Omental fat pad (tissue), 3 donors: ENCODE measurements at regions not wholly inside any gene's neighbourhood (a gene's known extent, or its start where the extent isn't known, plus 50 kb on each side); places are given as distances from the start of the nearest gene placed in this dataset.

Source experiments
- ATAC-seq: fragments of 150-250 bp; one replicate; pipeline ENCODE4 v1.9.1; 2016; ENCODE audit warnings: mild to moderate bottlenecking, moderate library complexity; ENCODE audit not compliant: low FRiP score
- DNase-seq: peaks from one replicate; pipeline ENCODE4 v3.0.0-alpha.2; 2019; ENCODE audit warnings: low spot score
- TF ChIP-seq, protein P1 (sequence below), 3 donors: fragments of 450-650 bp; IDR thresholded peaks; one replicate each; pipeline ENCODE4 v1.5.1; 2016 to 2017; ENCODE audit warnings: antibody characterized with exemption in 3 of 3, mild to moderate bottlenecking in 3 of 3, moderate library complexity in 2 of 3

DNA sequence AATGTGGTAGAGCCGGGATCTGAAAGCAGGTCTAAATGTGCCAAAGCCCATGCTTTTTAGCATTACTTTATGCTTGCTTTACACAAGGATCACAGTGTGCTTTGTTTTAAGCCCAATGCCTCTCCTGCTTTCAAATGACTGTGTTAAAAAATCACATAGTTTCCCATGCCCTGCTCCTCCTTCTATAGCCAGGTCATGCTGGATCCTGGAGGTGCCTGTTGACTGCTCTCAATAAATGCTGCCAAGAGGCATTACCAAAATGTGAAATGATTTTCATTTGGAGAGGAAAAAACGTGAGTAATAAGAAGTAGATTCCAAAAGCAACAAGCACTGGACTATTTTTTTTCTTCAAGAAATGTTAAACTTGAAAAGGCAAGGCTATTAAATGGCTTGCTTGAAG is 420.7 kb upstream of the USP24 start:
- TF ChIP-seq, protein P1, sequence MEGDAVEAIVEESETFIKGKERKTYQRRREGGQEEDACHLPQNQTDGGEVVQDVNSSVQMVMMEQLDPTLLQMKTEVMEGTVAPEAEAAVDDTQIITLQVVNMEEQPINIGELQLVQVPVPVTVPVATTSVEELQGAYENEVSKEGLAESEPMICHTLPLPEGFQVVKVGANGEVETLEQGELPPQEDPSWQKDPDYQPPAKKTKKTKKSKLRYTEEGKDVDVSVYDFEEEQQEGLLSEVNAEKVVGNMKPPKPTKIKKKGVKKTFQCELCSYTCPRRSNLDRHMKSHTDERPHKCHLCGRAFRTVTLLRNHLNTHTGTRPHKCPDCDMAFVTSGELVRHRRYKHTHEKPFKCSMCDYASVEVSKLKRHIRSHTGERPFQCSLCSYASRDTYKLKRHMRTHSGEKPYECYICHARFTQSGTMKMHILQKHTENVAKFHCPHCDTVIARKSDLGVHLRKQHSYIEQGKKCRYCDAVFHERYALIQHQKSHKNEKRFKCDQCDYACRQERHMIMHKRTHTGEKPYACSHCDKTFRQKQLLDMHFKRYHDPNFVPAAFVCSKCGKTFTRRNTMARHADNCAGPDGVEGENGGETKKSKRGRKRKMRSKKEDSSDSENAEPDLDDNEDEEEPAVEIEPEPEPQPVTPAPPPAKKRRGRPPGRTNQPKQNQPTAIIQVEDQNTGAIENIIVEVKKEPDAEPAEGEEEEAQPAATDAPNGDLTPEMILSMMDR (IDR thresholded peaks at IDR 0.05) = no peak
- no peak for DNase-seq
- ATAC-seq = no peak

DNA sequence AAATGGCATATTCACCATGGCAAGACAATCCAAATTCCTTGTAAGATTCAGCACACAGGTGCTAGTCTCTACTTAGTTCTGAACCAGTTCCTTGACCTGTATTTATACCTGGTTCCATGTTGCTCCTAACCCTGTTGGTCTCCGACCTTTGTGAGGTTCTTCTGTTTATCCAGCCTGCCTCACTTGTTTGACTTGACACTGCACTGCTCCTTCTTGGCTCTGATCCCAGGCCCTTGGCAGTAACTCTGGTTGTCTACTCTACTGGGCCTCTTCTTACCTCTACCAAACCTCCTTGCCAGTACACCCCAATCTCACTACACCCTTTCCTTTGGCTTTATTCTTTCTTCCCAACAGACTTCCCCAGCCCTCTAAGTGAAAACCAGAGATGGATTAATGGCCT is 419.4 kb upstream of the USP24 start:
- ATAC-seq (no peak), DNase-seq (no peak)
- TF ChIP-seq, protein P1 (IDR thresholded peaks at IDR 0.05) = no peak

DNA sequence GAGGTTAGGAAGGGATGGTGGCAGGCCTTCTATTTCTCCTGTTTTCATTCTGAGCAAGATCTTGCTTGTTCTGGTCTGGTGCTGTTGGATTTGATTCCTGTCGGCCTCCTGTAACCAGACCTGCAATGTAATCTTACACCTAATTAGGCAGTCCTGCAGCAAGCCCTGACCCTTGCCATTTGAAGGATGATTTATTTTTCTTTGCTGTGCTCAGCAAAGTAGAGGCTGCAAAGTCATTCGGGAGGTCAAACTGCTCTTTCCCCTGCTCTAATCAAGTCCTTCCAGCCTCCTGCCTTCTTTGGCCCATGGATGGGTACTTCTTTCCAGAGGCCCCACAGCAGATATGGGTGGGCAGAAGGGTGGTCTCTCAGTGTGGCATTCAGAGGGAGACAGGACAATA is 417.7 kb upstream of the USP24 start:
- no peak for DNase-seq
- TF ChIP-seq, protein P1 (IDR thresholded peaks at IDR 0.05) = no peak
- ATAC-seq = no peak

DNA sequence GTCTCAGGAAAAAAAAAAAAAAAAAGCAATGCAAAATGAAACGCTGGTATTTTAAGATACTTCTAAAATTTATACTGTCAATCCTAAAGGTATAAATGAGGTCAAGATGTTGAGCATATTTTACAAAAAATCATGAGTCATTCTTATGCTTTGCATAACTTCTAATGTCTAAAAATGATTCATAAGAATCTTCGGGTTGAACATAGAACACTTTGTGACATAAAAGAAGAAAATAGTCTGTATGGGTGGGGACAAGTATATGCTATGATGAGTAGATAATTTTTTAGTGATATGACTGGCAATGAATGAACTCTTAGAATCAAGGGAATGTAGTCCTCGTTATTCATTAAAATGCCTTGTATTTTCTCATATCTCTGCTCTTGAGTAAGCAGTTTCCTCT is 416.9 kb upstream of the USP24 start:
- DNase-seq = no peak
- ATAC-seq = peak; percentile 79
- TF ChIP-seq, protein P1 (IDR thresholded peaks at IDR 0.05) = no peak

DNA sequence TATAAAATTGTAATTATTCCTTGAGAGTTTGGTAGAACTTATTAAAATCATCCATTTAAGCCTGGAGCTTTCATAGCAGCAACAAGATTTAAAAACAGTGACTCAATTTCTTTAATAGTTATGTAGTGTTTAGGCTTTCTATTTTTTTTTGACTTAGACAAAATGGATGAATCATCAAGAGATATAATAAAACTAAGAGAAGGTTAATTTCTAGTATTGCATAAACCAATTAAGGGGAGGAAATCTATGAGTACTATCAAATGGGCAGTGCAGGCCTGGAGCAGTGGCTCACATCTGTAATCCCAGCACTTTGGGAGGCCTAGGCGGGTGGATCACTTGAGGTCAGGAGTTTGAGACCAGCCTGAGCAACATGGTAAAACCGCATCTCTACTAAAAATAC is 416.3 kb upstream of the USP24 start:
- TF ChIP-seq, protein P1 (IDR thresholded peaks at IDR 0.05) = no peak
- peak; percentile 62 for ATAC-seq
- DNase-seq = no peak

DNA sequence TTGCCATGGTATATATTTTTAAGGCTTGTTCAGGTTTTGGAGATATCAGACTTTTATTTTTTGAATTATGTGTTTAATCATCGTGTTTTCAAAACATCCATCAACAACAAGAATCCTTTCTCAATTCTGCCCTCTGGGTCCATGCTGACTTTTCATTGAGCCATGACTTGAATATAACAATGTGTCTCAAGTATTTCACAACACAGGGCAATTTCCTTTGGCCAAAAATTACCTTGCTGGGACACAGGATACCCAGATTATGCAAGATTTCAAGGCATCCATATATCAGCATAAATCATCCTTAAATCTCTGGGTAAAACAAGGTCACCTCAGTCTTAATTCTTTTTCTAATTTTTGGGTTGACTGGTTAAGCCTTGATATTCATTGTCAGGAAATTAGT is 411.2 kb upstream of the USP24 start:
- ATAC-seq = no peak
- no peak for DNase-seq
- TF ChIP-seq, protein P1 (IDR thresholded peaks at IDR 0.05) = no peak

DNA sequence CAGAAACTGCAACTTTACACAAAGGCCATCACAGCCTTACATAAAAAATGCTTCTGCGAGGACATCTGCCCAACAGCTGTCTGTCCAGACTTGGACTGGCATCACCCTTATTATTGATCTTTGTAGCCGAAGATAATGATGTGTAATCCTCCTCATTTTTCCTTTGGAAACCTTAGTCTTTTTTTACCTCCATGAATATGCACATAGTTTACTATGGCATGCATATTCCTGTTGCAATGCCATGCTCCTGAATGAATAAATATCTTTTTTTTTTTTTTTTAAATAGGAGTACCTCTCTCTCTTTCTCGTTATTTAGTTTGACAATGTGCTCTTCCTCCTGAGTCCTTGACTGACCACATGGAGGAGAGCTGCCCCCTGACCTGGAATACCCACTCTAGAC is 409.6 kb upstream of the USP24 start:
- DNase-seq (no peak), ATAC-seq (no peak)
- TF ChIP-seq, protein P1 (IDR thresholded peaks at IDR 0.05) = no peak
